Hematopoietic multipotent progenitor cell treated with erythropoietin and hydrocortisone succinate and interleukin-3 and kit ligand, for 8 days (in vitro differentiated cells): ENCODE measurements at regions not wholly inside any gene's neighbourhood (a gene's known extent, or its start where the extent isn't known, plus 50 kb on each side); places are given as distances from the start of the nearest gene placed in this dataset.
A peak's percentile ranks its signal among the peaks of the same experiment; 100 is the strongest.

Experiments used
- DNase-seq: peaks from one replicate; pipeline ENCODE4 v3.0.0-alpha.2; 2015

DNA sequence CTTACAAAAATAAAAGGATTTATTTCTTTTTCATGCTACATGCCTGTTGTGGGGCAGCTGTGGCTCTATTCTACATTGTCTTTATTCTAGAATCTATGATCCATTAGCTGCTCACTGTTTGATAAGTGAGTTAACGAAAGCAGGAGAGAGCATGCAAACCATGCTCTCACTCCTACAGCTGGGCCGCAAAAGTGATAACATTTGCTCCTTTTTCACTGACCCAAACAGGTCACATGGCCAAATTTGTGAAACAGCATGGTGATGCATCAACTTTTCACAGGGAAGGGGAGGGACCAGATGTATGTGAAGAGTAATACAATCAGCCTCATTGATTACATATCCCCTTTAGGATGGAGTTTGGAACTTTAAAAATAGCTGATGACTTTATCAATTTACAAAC, 456.9 kb upstream of the SYT1 start:
- DNase-seq = no peak

DNA sequence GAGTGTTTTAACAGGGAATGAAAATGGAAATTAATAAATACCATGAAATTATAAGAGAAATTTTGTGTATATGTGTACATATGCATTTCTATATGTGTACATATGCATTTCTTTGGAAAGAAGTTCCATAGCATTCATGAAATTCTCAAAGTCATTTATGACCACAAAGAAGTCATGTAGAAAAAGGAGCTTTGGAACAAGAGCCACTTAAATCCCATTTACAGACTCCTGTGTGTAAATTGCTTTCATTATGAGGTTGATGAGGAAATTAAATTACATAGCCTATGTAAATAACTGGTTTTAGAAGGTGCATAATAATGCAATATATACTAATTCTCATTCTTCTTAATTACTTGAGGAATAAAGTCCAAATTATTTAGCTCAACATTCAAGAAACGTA, 450.5 kb upstream of the SYT1 start:
- DNase-seq = no peak

DNA sequence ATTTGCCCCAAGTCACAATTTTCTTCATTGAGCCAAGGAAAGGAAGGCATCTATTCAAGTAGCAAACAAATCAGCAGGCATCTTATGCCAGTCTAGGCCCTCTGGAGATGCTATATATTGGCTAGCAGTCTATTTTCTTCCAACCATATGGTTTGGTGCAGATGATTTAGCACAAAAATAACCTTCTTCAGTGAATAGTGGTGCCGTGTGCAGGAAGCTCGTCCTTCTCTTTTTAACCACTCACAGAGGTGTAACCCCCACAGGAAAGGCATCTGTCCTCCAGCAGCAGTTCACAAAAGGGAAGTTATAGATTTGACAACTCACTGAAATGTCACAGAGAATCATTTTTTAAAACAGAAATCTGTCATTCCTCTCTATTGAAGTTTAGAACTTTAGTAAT, 445.7 kb upstream of the SYT1 start:
- DNase-seq = no peak

DNA sequence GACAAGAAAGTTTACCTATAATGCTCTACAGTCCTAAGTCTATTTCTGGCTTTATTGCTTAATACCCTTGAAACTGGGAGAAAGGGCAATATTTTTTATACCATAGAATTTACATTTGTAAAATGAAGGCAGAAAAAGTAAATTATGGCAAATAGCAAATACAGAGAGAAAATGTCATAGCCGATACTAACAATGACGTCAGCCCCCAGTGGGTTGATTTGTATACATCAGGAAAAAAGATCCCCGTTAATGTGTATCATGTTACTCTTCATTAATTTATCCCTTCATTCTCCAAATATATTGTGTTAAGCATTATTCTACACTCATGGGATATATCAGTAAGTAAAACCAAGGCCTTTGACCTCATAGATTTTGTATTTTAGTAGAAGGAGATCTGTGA, 445.1 kb upstream of the SYT1 start:
- no peak for DNase-seq

DNA sequence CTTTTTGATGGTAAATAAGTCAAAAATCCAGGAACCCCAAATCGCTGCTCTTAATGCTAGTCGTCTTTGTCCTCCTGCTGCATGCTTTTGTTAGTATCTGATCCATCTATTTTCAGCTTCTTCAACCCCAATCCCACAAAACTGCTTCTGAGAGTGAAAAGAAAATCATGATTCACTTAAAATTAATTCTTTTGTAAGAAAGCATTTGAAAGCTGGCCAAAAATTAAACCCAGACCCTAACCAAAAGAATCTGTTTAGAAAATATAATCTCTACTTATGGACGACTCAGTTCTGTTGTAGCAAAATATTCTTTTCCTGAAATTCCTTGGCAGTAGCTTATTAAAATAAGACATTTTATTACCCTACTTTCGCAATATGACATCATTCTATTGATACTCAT, 443.6 kb upstream of the SYT1 start:
- DNase-seq = no peak

DNA sequence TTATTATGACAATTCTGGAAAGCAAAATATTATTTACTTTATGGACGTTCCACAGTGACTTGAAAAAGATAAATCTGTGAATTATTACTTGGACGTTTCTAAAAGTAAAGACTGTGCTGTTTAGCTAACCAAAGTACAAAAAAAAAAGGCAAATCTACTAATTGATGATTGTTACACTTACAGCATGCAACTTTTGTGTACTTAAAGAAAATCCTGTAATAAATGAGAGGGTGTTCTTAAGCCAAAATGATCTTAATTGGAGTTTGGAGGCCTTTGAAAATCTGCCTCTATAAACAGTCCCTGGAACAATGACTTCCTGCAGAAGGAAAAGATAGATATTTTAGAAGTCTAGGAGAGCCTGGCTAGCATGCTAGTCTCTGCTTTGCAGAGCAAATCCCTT, 434.0 kb upstream of the SYT1 start:
- DNase-seq = no peak

- DNase-seq = no peak
Observed at GRCh38 chr12:78431931-78432330, 432.6 kb upstream of the SYT1 start.

- no peak for DNase-seq
Observed at GRCh38 chr12:78439666-78440065, 424.9 kb upstream of the SYT1 start.

- DNase-seq = no peak
Observed at GRCh38 chr12:78441737-78442453, 422.7 kb upstream of the SYT1 start.

DNA sequence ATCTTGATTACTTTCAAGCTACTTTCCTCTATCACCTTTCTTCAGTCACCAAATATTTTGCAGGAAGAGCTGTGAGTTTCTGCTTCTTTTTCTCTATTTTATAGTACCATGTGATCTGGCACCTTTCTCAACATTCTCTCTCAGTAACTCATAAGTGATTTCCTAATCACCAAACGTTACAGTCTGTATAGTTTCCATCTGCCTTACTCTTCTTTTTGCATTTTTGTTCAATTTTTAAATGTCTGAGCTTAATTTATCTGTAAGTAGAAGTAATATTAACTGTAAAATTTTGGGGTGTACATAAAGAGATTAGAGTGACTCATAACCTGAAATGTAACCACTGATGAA, 422.1 kb upstream of the SYT1 start:
- no peak for DNase-seq

DNA sequence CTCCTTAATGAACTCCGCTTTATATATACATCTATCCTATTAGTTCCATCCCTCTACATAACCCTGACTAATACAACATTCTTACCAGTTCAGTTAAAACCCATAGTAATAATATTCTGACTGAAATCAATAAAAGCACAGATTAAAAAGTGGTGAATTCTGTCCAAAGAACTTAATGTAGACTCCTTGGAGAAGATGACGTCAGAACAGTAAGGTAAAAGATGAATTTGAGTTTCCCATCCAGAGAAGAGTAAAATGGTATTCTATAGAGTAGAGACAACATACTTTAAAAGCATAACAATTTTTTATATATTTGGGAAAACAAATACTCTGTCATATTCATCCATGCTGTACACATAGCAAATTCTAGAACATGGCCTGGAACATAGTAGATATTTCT, 418.0 kb upstream of the SYT1 start:
- no peak for DNase-seq

DNA sequence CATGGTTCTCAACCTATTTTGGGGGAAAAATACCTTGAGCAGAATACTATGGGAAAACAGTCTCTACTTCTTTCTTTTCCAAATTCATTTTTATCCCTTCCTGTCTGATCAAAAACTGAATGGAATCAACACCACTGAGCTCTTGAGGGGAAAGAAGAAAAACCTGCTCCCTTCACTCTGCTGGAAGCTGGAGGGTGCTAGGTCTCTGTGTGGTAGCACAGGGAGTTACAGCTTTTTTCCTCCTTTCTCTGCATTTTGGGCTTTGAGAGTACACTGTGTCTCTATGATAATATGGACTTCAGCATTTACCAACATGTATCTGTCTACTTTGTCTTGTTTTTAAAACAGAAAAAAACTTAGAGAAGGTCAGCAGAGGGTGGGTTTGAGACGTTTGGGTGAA, 417.2 kb upstream of the SYT1 start:
- DNase-seq = no peak

GRCh38 chr12:78448692-78449091, 415.9 kb upstream of the SYT1 start:
- no peak for DNase-seq

- DNase-seq = no peak
Observed at GRCh38 chr12:78455991-78456390, 408.6 kb upstream of the SYT1 start.

GRCh38 chr12:78457938-78458337, 406.6 kb upstream of the SYT1 start:
- DNase-seq = no peak

GRCh38 chr12:78470354-78471195, 394.0 kb upstream of the SYT1 start:
- DNase-seq = peak; percentile 25

- DNase-seq = no peak
Observed at GRCh38 chr12:78473136-78473535, 391.4 kb upstream of the SYT1 start.

DNA sequence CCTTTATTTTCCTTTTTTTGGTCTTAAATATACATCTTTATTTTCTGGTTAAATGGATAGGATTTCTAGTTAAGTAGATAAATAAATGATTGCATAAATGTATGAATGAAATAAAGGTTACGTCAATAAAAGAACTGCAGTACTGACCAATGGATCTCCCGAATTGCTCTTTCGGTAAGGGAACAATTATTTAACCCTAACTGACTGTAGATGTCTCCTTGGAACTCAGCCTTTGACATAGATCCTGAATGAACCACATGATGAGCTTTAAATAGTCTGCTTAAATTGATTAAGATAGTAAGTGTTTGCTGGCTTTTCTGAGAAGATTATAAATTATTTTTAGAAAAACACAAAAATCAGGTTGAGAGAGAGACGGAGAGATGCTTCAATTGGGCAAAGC, 391.0 kb upstream of the SYT1 start:
- DNase-seq = no peak

GRCh38 chr12:78483767-78484315, 380.7 kb upstream of the SYT1 start:
- DNase-seq = no peak

DNA sequence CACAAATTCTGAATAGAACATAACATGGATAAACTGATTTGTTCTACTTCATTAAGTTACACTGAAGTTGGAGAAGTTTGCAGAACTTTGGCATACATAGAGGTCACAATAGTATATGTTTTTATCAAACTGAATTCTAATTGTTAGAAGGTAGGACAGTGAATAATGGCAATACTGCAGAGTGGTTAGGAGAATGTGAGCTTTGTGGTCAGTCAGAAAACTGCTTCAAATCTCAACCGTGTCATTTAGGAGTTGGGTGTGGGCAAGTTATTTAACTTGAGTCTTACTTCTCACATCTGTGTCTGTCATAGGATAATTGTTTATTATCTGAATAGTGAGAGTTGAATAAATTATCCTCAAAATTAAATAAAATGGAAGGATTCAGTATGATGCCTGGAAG, 374.6 kb upstream of the SYT1 start:
- DNase-seq = no peak

DNA sequence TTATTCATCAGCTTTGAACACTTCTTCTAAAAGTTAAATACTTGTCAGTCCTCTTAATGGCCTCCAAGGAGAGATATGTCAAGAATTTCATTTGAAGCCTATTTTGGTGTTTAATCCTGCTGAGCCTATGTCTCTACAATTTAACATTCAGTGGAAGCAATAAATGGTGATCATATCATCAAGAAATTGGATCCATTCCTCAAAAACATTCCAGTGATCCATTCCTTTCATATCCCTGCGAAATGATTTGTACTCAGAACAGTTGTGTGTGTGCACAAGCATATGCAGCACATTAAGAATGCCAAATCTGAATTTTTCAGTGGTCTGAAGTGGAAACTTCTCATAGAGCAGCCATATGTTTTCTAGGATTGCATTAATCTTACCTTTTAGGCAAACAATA, 373.7 kb upstream of the SYT1 start:
- no peak for DNase-seq

- no peak for DNase-seq
Observed at GRCh38 chr12:78494911-78495310, 369.7 kb upstream of the SYT1 start.

GRCh38 chr12:78501825-78502224, 362.7 kb upstream of the SYT1 start:
- no peak for DNase-seq

- no peak for DNase-seq
Observed at GRCh38 chr12:78519422-78519821, 345.2 kb upstream of the SYT1 start.
